ENCODE measurements at regions not wholly inside any gene's neighbourhood (a gene's known extent, or its start where the extent isn't known, plus 50 kb on each side); places are given as distances from the start of the nearest gene placed in this dataset.

GRCh38 chr5:2488593-2488992, 262.9 kb downstream of the IRX2 start:
- H3K79me1 ChIP-seq (ENCODE audit: low read depth, low read length) = no peaks in the 10 kb centered on the region
- CTCF ChIA-PET (ENCODE audit: partially characterized antibody) = no interaction called here
- no peak overlapping the region for H2AK5ac ChIP-seq (ENCODE audit: low read depth, low read length)
- no peak overlapping the region for H2BK120ac ChIP-seq (replicated peaks; ENCODE audit: low read depth, low read length)
- H3K9me3 ChIP-seq (ENCODE audit: insufficient read depth in 2 of 2, low read depth in 1 of 2, low read length in 1 of 2) = peaks cover 4 to 6% of the 10 kb centered on the region in 2 experiments; a peak in 2 of 4 replicates
- H3K56ac ChIP-seq (replicated peaks; ENCODE audit: insufficient read length, low read depth, low read length) = no peak overlapping the region
- H3K4me2 ChIP-seq (ENCODE audit: insufficient read depth in 1 of 2, low read depth in 2 of 2, low read length in 2 of 2) = no peak overlapping the region
- DNase-seq (ENCODE audit: low read depth in 1 of 2, low spot score in 2 of 2) = no peak
- no peak overlapping the region for H3K4me3 ChIP-seq (ENCODE audit: extremely low read depth in 1 of 4, insufficient read depth in 2 of 4, low read depth in 3 of 4, low read length in 4 of 4)
- no peak overlapping the region for H3K14ac ChIP-seq (ENCODE audit: insufficient read length)
- 92% methylated on average over 9 of the region's 9 CpGs; no CpG with 5 or more reads in 1 of the 2 experiments for WGBS, 2 experiments (ENCODE audit: extremely low coverage in 1 of 2, insufficient coverage in 1 of 2, insufficient read length in 1 of 2, insufficient replicate concordance in 2 of 2, low coverage in 1 of 2, low lambda C conversion rate in 2 of 2, missing lambda C conversion rate in 1 of 2)
- no peaks in the 10 kb centered on the region for H3K4me1 ChIP-seq (replicated peaks in 1 of 4; ENCODE audit: control insufficient read depth in 3 of 4, insufficient read depth in 4 of 4, low read length in 3 of 4)
- no peak overlapping the region for H3K18ac ChIP-seq (ENCODE audit: extremely low read depth, low read length)
- no peak overlapping the region for H2BK15ac ChIP-seq (ENCODE audit: low read length)
- no peak overlapping the region for H3K23ac ChIP-seq (ENCODE audit: insufficient read length)
- H3K9ac ChIP-seq (replicated peaks in 1 of 4; ENCODE audit: extremely low read depth in 1 of 4, low read depth in 3 of 4, low read length in 3 of 4) = no peak overlapping the region
- no peak overlapping the region for H4K91ac ChIP-seq (replicated peaks; ENCODE audit: insufficient read length, low read length)
- no peak overlapping the region for H2AFZ ChIP-seq (ENCODE audit: low read length)
- H3K27ac ChIP-seq (ENCODE audit: low read depth, low read length) = no peak overlapping the region
- no peaks in the 10 kb centered on the region for H3K27me3 ChIP-seq (replicated peaks in 1 of 4; ENCODE audit: control insufficient read depth in 3 of 4, extremely low read depth in 1 of 4, insufficient read depth in 3 of 4, low read length in 3 of 4)
- no peak overlapping the region for H4K8ac ChIP-seq (ENCODE audit: extremely low read depth, insufficient read depth, low read length)
- no peak overlapping the region for H2BK12ac ChIP-seq (ENCODE audit: low read depth, low read length)
- no peaks in the 10 kb centered on the region for H3K23me2 ChIP-seq (ENCODE audit: low read depth, low read length)
- POLR2A ChIA-PET (ENCODE audit: partially characterized antibody) = no interaction called here
- FAIRE-seq = no peak
- no peak overlapping the region for H4K5ac ChIP-seq (ENCODE audit: insufficient read length, low read depth, low read length)
- no peaks in the 10 kb centered on the region for H3K36me3 ChIP-seq (ENCODE audit: control insufficient read depth in 2 of 4, insufficient read depth in 4 of 4, low read length in 3 of 4)
- no peak overlapping the region for H2BK5ac ChIP-seq (ENCODE audit: low read depth, low read length)
- H4K20me1 ChIP-seq (replicated peaks in 1 of 2; ENCODE audit: control insufficient read depth in 1 of 2, insufficient read depth in 2 of 2, low read length in 2 of 2) = no peaks in the 10 kb centered on the region
- H2BK20ac ChIP-seq (ENCODE audit: low read length) = no peak overlapping the region
- no peaks in the 10 kb centered on the region for H3K79me2 ChIP-seq (ENCODE audit: control insufficient read depth in 1 of 2, insufficient read depth in 2 of 2, low read length in 2 of 2)
- TF ChIP-seq TBP (IDR thresholded peaks at IDR 0.05; ENCODE audit: low read depth, low read length) = no peak
- TF ChIP-seq CHD1 (IDR thresholded peaks at IDR 0.05; ENCODE audit: low read depth, low read length) = no peak
- TF ChIP-seq CTBP2 (IDR thresholded peaks at IDR 0.05; ENCODE audit: borderline replicate concordance, insufficient read depth, insufficient read length, low read length) = no peak
- TF ChIP-seq RFX5 (IDR thresholded peaks at IDR 0.05; ENCODE audit: borderline replicate concordance, low read depth, low read length) = no peak
- no peak for TF ChIP-seq NANOG (IDR thresholded peaks at IDR 0.05; ENCODE audit: insufficient read depth, low read depth, low read length, poor library complexity, severe bottlenecking)
- TF ChIP-seq POLR2AphosphoS5 (IDR thresholded peaks at IDR 0.05; ENCODE audit: low read depth, low read length) = no peak
- TF ChIP-seq KDM5A (IDR thresholded peaks at IDR 0.05; ENCODE audit: low read length) = no peak
- TF ChIP-seq POU5F1 (IDR thresholded peaks at IDR 0.05; ENCODE audit: low read depth, low read length) = no peak
- TF ChIP-seq TAF7 (optimal IDR thresholded peaks at IDR 0.05; ENCODE audit: borderline replicate concordance, low read depth, low read length) = no peak
- no peak for TF ChIP-seq CHD2 (IDR thresholded peaks at IDR 0.05; ENCODE audit: low read length)
- TF ChIP-seq MAFK (IDR thresholded peaks at IDR 0.05; ENCODE audit: low read depth, low read length) = no peak
- no peak for TF ChIP-seq SAP30 (IDR thresholded peaks at IDR 0.05; ENCODE audit: insufficient read depth, insufficient replicate concordance, low read length)
- no peak for TF ChIP-seq ZNF274 (IDR thresholded peaks at IDR 0.05; ENCODE audit: borderline replicate concordance, extremely low read depth, low read length)
- TF ChIP-seq PHF8 (conservative IDR thresholded peaks at IDR 0.05; ENCODE audit: low read depth, low read length) = no peak
- no peak for TF ChIP-seq KDM1A (IDR thresholded peaks at IDR 0.05; ENCODE audit: borderline replicate concordance, low read length)
- no peak for TF ChIP-seq KDM4A (IDR thresholded peaks at IDR 0.05; ENCODE audit: low read depth, low read length, severe bottlenecking)
- no peak overlapping the region for H3K4ac ChIP-seq (replicated peaks; ENCODE audit: insufficient read length, low read depth, low read length)

Data from H1 (cell line).